IPS-20b (cell line): ENCODE measurements at regions not wholly inside any gene's neighbourhood (a gene's known extent, or its start where the extent isn't known, plus 50 kb on each side); places are given as distances from the start of the nearest gene placed in this dataset.
A peak's percentile ranks its signal among the peaks of the same experiment; 100 is the strongest.

Experiments used
- H3K27ac ChIP-seq: one replicate; pipeline ENCODE4 v1.5.1; 2013; ENCODE audit warnings: low read length
- H3K27me3 ChIP-seq: 2 replicates; pipeline ENCODE4 v1.6.1; 2013; ENCODE audit warnings: mild to moderate bottlenecking, low read length, inconsistent platforms; ENCODE audit not compliant: insufficient read depth
- H3K36me3 ChIP-seq: 2 replicates; pipeline ENCODE4 v1.6.1; 2013; ENCODE audit warnings: low read depth, mild to moderate bottlenecking, inconsistent platforms, low read length, moderate library complexity; ENCODE audit not compliant: insufficient read depth
- H3K4me1 ChIP-seq: 2 replicates; pipeline ENCODE4 v1.6.1; 2013; ENCODE audit warnings: mild to moderate bottlenecking, control low read depth, inconsistent platforms, low read length, moderate library complexity; ENCODE audit not compliant: insufficient read depth
- H3K4me3 ChIP-seq: 2 replicates; pipeline ENCODE4 v1.5.1; 2013; ENCODE audit warnings: mild to moderate bottlenecking, low read length, inconsistent platforms
- H3K9ac ChIP-seq: 2 replicates; pipeline ENCODE4 v1.6.1; 2013; ENCODE audit warnings: low read depth, mild to moderate bottlenecking, inconsistent platforms, low read length, moderate library complexity
- H3K9me3 ChIP-seq: 2 replicates; pipeline ENCODE4 v1.6.1; 2013; ENCODE audit warnings: mild to moderate bottlenecking, low read depth, low read length, inconsistent platforms; ENCODE audit not compliant: insufficient read depth

DNA sequence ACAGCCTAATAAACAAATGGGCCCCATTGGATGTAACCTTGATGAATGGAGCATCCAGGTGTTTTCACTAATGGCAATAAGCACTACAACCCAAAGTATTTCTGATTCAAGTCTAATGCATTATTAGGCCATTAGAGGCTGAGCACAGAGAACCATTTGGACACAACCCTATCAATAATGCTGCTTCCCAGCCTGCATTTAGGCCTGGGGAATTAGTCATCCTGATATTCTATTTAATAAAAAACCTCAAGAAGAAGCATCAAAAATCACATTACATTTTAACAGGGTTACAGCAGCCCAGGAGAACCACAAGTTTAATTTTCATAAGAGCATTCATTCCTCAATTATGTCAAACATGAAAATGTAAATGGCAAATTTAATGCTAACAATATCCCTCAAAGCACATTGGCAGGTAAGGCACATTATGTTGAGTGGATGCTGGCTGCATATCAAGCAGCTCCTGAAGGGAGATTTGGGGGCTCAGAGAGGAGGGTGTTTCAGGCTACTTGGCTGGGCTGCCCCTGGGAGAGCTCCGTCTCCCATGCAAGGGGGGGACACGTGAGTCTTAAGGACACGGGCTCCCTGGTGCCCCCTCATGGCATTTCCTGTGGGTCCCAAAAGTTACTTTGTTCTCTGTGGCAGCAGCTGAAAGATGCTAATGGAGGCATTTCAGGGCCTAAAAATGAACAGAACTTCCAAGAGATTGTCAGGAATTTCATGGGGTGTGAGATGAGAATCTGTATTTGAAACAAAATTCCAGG lies 143.4 kb downstream of the HERPUD2 start:
- Histone ChIP-seq H3K36me3 (no peaks in the 10 kb centered on the region), H3K27ac (no peak overlapping the region), H3K4me1 (no peaks in the 10 kb centered on the region), H3K27me3 (no peaks in the 10 kb centered on the region), H3K9ac (no peak overlapping the region), H3K4me3 (no peak overlapping the region), H3K9me3 (no peaks in the 10 kb centered on the region)

GRCh38 chr7:35550831-35551230 lies 144.1 kb downstream of the HERPUD2 start:
- H3K4me1 ChIP-seq: no peaks in the 10 kb centered on the region
- H3K9me3 ChIP-seq: no peaks in the 10 kb centered on the region
- no peaks in the 10 kb centered on the region for H3K27me3 ChIP-seq
- H3K9ac ChIP-seq: no peak overlapping the region
- H3K36me3 ChIP-seq: no peaks in the 10 kb centered on the region
- H3K27ac ChIP-seq: no peak overlapping the region
- H3K4me3 ChIP-seq: no peak overlapping the region

DNA sequence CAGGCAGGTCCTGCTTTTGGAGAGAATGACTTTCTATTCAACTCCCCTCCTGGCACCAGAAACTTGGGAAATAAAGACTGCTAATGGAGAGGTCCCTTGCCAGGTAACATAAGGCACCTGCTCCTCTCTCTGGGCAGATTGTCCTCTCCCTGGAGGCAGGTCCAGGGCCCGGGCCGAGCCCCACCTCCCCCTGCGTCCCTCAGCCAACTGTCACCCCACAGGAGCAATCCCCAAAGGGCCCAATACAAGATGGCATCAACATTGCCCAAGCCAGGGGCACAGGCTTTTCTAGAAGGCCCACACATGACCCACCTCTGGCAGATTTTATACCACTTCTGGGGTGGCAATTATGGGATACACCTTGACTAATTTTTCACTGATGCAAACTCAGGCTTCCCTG lies 145.2 kb downstream of the HERPUD2 start:
- Histone ChIP-seq H3K36me3 (no peaks in the 10 kb centered on the region), H3K9me3 (no peaks in the 10 kb centered on the region), H3K27me3 (no peaks in the 10 kb centered on the region), H3K9ac (no peak overlapping the region), H3K4me1 (no peaks in the 10 kb centered on the region), H3K4me3 (no peak overlapping the region), H3K27ac (no peak overlapping the region)

DNA sequence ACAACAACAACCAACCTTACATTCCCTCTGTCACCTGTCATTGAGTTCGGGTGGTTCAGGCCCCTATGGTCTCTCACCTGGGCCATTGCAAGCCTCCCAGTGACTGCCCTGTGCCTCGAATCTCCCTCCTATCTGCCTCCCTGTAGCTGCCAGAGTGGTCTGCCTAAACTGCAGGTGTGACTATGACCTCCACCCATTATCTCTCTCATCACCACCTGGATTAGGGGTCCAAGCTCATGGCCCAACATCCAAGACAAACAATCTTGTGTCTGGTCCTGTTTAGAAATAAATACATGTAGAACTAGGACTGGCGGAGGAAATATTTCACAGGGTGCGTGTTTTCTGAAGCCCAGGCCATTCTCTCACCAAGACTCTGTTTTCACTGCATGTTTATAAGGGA lies 146.6 kb downstream of the HERPUD2 start:
- no peaks in the 10 kb centered on the region for H3K9me3 ChIP-seq
- H3K27me3 ChIP-seq: no peaks in the 10 kb centered on the region
- H3K4me1 ChIP-seq: no peaks in the 10 kb centered on the region
- H3K36me3 ChIP-seq: no peaks in the 10 kb centered on the region
- H3K4me3 ChIP-seq: no peak overlapping the region
- no peak overlapping the region for H3K27ac ChIP-seq
- H3K9ac ChIP-seq: no peak overlapping the region

GRCh38 chr7:35546691-35547429 lies 148.1 kb downstream of the HERPUD2 start:
- Histone ChIP-seq H3K9me3 (no peaks in the 10 kb centered on the region), H3K36me3 (no peaks in the 10 kb centered on the region), H3K9ac (no peak overlapping the region), H3K27ac (no peak overlapping the region), H3K4me3 (no peak overlapping the region), H3K4me1 (no peaks in the 10 kb centered on the region), H3K27me3 (no peaks in the 10 kb centered on the region)

GRCh38 chr7:35545831-35546230 lies 149.1 kb downstream of the HERPUD2 start:
- Histone ChIP-seq H3K9me3 (no peaks in the 10 kb centered on the region), H3K27me3 (no peaks in the 10 kb centered on the region), H3K4me1 (no peaks in the 10 kb centered on the region), H3K36me3 (no peaks in the 10 kb centered on the region), H3K4me3 (no peak overlapping the region), H3K9ac (no peak overlapping the region), H3K27ac (no peak overlapping the region)

GRCh38 chr7:35544028-35544742 lies 150.8 kb downstream of the HERPUD2 start:
- Histone ChIP-seq H3K4me3 (no peak overlapping the region), H3K4me1 (no peaks in the 10 kb centered on the region), H3K27ac (no peak overlapping the region), H3K27me3 (0 out of 2 replicates have a peak, but pooled peaks cover under 1% of the 10 kb centered on the region), H3K9ac (no peak overlapping the region), H3K36me3 (no peaks in the 10 kb centered on the region), H3K9me3 (no peaks in the 10 kb centered on the region)

GRCh38 chr7:35537067-35538023 lies 157.6 kb downstream of the HERPUD2 start:
- Histone ChIP-seq H3K9ac (peak overlapping the region; percentile 40; the same call in 1 of the 2 replicates), H3K27ac (no peak overlapping the region), H3K4me1 (no peaks in the 10 kb centered on the region), H3K9me3 (no peaks in the 10 kb centered on the region), H3K36me3 (no peaks in the 10 kb centered on the region), H3K4me3 (peak overlapping the region; percentile 50; the same call in 1 of the 2 replicates), H3K27me3 (peaks cover 27% of the 10 kb centered on the region)

GRCh38 chr7:35536396-35536826 lies 158.5 kb downstream of the HERPUD2 start:
- Histone ChIP-seq H3K36me3 (no peaks in the 10 kb centered on the region), H3K4me1 (no peaks in the 10 kb centered on the region)

DNA sequence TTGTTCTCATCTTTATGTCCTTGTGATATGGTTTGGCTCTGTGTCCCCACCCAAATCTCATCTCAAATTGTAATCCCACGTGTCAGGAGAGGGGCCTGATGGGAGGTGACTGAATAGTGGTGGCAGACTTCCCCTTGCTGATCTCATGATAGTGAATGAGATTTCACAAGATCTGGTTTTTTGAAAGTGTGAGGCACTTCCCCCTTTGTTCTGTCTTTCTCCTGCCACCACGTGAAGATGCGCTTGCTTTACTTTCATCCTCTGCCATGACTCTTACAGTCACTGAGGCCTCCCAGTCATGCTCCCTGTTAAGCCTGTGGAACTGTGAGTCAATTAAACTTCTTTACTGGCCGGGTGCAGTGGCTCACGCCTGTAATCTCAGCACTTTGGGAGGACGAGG lies 161.0 kb downstream of the HERPUD2 start:
- H3K27ac ChIP-seq: no peak overlapping the region
- H3K4me1 ChIP-seq: no peaks in the 10 kb centered on the region
- H3K9ac ChIP-seq: no peak overlapping the region
- H3K36me3 ChIP-seq: no peaks in the 10 kb centered on the region
- H3K27me3 ChIP-seq: peaks cover 23% of the 10 kb centered on the region
- no peaks in the 10 kb centered on the region for H3K9me3 ChIP-seq
- no peak overlapping the region for H3K4me3 ChIP-seq

More at GRCh38 chr7:35536396-35536826, 158.5 kb downstream of the HERPUD2 start:
- Histone ChIP-seq H3K27me3 (peaks cover 27% of the 10 kb centered on the region), H3K9ac (no peak overlapping the region), H3K4me3 (no peak overlapping the region), H3K27ac (no peak overlapping the region), H3K9me3 (no peaks in the 10 kb centered on the region)
